IMR-90 (cell line): ENCODE measurements at regions not wholly inside any gene's neighbourhood (a gene's known extent, or its start where the extent isn't known, plus 50 kb on each side); places are given as distances from the start of the nearest gene placed in this dataset.

Experiments
- ATAC-seq: fragments of 200-7000 bp; cut with Tn5 transposase; 2 replicates; pipeline ENCODE4 v1.9.1; 2020; ENCODE audit warnings: low read depth, mild to moderate bottlenecking, moderate library complexity
- BruUV-seq: library from RNA; stranded (reverse); fragments of 400-500 nt; replicated peaks from 2 replicates; lab custom pipeline; 2021; lab: Mats Ljungman, UMichigan
- CTCF ChIA-PET: fragments of 300-600 bp; formaldehyde crosslinking; extraction: SDS; loops from one replicate; lab custom pipeline; 2021; ENCODE audit warnings: antibody characterized with exemption; lab: Yijun Ruan, JAX
- POLR2A ChIA-PET: fragments of 300-600 bp; sonication (Branson Sonifier 250); formaldehyde crosslinking; loops from one replicate; lab custom pipeline; 2022; ENCODE audit warnings: antibody characterized with exemption; ENCODE audit not compliant: unreplicated experiment; lab: Charles Lee
- DNase-seq: peaks from one replicate; pipeline ENCODE4 v3.0.0; 2013
- H2AFZ ChIP-seq: replicated peaks from 2 replicates; pipeline ENCODE3; 2013; ENCODE audit warnings: low read length, mild to moderate bottlenecking; ENCODE audit not compliant: poor library complexity
- H2AK5ac ChIP-seq: 2 replicates; pipeline ENCODE4 v1.6.1; 2013; ENCODE audit warnings: low read depth, low read length, inconsistent platforms
- H2AK9ac ChIP-seq: replicated peaks from 2 replicates; pipeline ENCODE3; 2013; ENCODE audit warnings: mild to moderate bottlenecking, low read depth, low read length, moderate library complexity; ENCODE audit not compliant: poor library complexity
- H2BK120ac ChIP-seq: 2 replicates; pipeline ENCODE4 v1.6.1; 2013; ENCODE audit warnings: low read depth, low read length, inconsistent platforms
- H2BK15ac ChIP-seq: 3 replicates; pipeline ENCODE4 v1.6.1; 2013; ENCODE audit warnings: low read depth, low read length, inconsistent platforms
- H2BK20ac ChIP-seq: 2 replicates; pipeline ENCODE4 v1.6.1; 2013; ENCODE audit warnings: low read depth, mild to moderate bottlenecking, inconsistent platforms, low read length, moderate library complexity
- H2BK5ac ChIP-seq: 2 replicates; pipeline ENCODE4 v1.6.1; 2013; ENCODE audit warnings: mild to moderate bottlenecking, low read depth, low read length, inconsistent platforms; ENCODE audit not compliant: poor library complexity, severe bottlenecking
- H3K14ac ChIP-seq: replicated peaks from 2 replicates; pipeline ENCODE4 v1.6.1; 2013; ENCODE audit warnings: low read depth, low read length, inconsistent platforms
- H3K18ac ChIP-seq: 2 replicates; pipeline ENCODE4 v1.6.1; 2013; ENCODE audit warnings: low read depth, low read length, control low read depth
- H3K23ac ChIP-seq: 2 replicates; pipeline ENCODE4 v1.6.1; 2013; ENCODE audit warnings: low read depth, low read length, inconsistent platforms
- H3K27ac ChIP-seq: 2 replicates; pipeline ENCODE4 v1.5.1; 2013; ENCODE audit warnings: mild to moderate bottlenecking, control low read depth, low read length; ENCODE audit not compliant: insufficient read depth
- H3K27me3 ChIP-seq: 2 replicates; pipeline ENCODE4 v1.6.1; 2013; ENCODE audit warnings: low read length; ENCODE audit not compliant: control insufficient read depth, insufficient read depth
- H3K36me3 ChIP-seq: 2 replicates; pipeline ENCODE4 v1.6.1; 2013; ENCODE audit warnings: low read length, mixed read lengths; ENCODE audit not compliant: control insufficient read depth, insufficient read depth
- H3K4ac ChIP-seq: 2 replicates; pipeline ENCODE4 v1.6.1; 2013; ENCODE audit warnings: low read depth, low read length, inconsistent platforms
- H3K4me1 ChIP-seq: 2 replicates; pipeline ENCODE4 v1.6.1; 2013; ENCODE audit warnings: low read length, mixed read lengths; ENCODE audit not compliant: control insufficient read depth, insufficient read depth
- H3K4me2 ChIP-seq: 2 replicates; pipeline ENCODE4 v1.6.1; 2013; ENCODE audit warnings: low read depth, mild to moderate bottlenecking, control low read depth, low read length, moderate library complexity
- H3K4me3 ChIP-seq: 2 replicates; pipeline ENCODE4 v1.5.1; 2013; ENCODE audit warnings: low read depth, mild to moderate bottlenecking, control low read depth, low read length, moderate library complexity; ENCODE audit not compliant: insufficient read depth
- H3K56ac ChIP-seq: 2 replicates; pipeline ENCODE4 v1.6.1; 2013; ENCODE audit warnings: low read length, inconsistent platforms; ENCODE audit not compliant: insufficient read depth; ENCODE audit errors: extremely low read depth
- H3K79me1 ChIP-seq, 2 experiments: 2 replicates each; pipeline ENCODE4 v1.6.1; 2013; ENCODE audit warnings: low read length in 2 of 2, inconsistent platforms in 1 of 2, low read depth in 1 of 2
- H3K9ac ChIP-seq: 2 replicates; pipeline ENCODE4 v1.6.1; 2013; ENCODE audit warnings: low read depth, low read length, control low read depth
- H3K9me1 ChIP-seq: 2 replicates; pipeline ENCODE4 v1.6.1; 2013; ENCODE audit warnings: low read length, inconsistent platforms; ENCODE audit not compliant: insufficient read depth
- H3K9me3 ChIP-seq: 2 replicates; pipeline ENCODE4 v1.6.1; 2013; ENCODE audit warnings: low read length; ENCODE audit not compliant: control insufficient read depth, insufficient read depth
- H4K20me1 ChIP-seq: 2 replicates; pipeline ENCODE4 v1.6.1; 2013; ENCODE audit warnings: low read length, inconsistent platforms; ENCODE audit not compliant: insufficient read depth
- H4K5ac ChIP-seq: 2 replicates; pipeline ENCODE4 v1.6.1; 2013; ENCODE audit warnings: mild to moderate bottlenecking, low read depth, low read length, control low read depth
- H4K8ac ChIP-seq, 2 experiments: 2 replicates each; pipeline ENCODE4 v1.6.1; 2013; ENCODE audit warnings: low read depth in 2 of 2, low read length in 2 of 2, control low read depth in 1 of 2, inconsistent platforms in 1 of 2
- H4K91ac ChIP-seq: 2 replicates; pipeline ENCODE4 v1.6.1; 2013; ENCODE audit warnings: low read depth, low read length, inconsistent platforms; ENCODE audit not compliant: insufficient read depth
- BHLHE40 ChIP-seq: fragments of 150-350 bp; IDR thresholded peaks from 2 replicates; pipeline ENCODE4 v1.6.1; 2016; ENCODE audit warnings: mild to moderate bottlenecking, low read depth, low read length
- CEBPB ChIP-seq: IDR thresholded peaks from 2 replicates; pipeline ENCODE4 v1.6.1; 2012; ENCODE audit warnings: low read depth, low read length, improper control_type of control experiment
- CHD1 ChIP-seq: IDR thresholded peaks from 2 replicates; pipeline ENCODE4 v1.6.1; 2012; ENCODE audit warnings: low read depth, low read length, improper control_type of control experiment
- CTCF ChIP-seq: conservative IDR thresholded peaks from 2 replicates; pipeline ENCODE4 v1.5.1; 2012; ENCODE audit warnings: mild to moderate bottlenecking, low read depth, low read length, improper control_type of control experiment
- ELK1 ChIP-seq: fragments of 150-350 bp; IDR thresholded peaks from 2 replicates; pipeline ENCODE4 v1.6.1; 2016; ENCODE audit warnings: low read depth, mild to moderate bottlenecking, low read length, moderate library complexity, borderline replicate concordance
- FOS ChIP-seq: fragments of 150-350 bp; IDR thresholded peaks from 2 replicates; pipeline ENCODE4 v1.6.1; 2016; ENCODE audit warnings: low read depth, low read length
- MAFK ChIP-seq: IDR thresholded peaks from 2 replicates; pipeline ENCODE4 v1.6.1; 2012; ENCODE audit warnings: low read depth, low read length, improper control_type of control experiment
- MAZ ChIP-seq: IDR thresholded peaks from 2 replicates; pipeline ENCODE4 v1.6.1; 2012; ENCODE audit warnings: low read depth, mild to moderate bottlenecking, low read length, improper control_type of control experiment, moderate library complexity, borderline replicate concordance
- MXI1 ChIP-seq: IDR thresholded peaks from 2 replicates; pipeline ENCODE4 v1.6.1; 2012; ENCODE audit warnings: low read depth, mild to moderate bottlenecking, low read length, moderate library complexity, borderline replicate concordance
- NFE2L2 ChIP-seq: fragments of 150-350 bp; IDR thresholded peaks from 2 replicates; pipeline ENCODE4 v1.6.1; 2016; ENCODE audit warnings: low read depth, mild to moderate bottlenecking, low read length
- POLR2A ChIP-seq: IDR thresholded peaks from 2 replicates; pipeline ENCODE4 v1.6.1; 2012; ENCODE audit warnings: mild to moderate bottlenecking, low read depth, low read length
- RAD21 ChIP-seq: IDR thresholded peaks from 2 replicates; pipeline ENCODE4 v1.6.1; 2012; ENCODE audit warnings: low read length, improper control_type of control experiment
- RCOR1 ChIP-seq: IDR thresholded peaks from 2 replicates; pipeline ENCODE4 v1.6.1; 2012; ENCODE audit warnings: mild to moderate bottlenecking, low read length, improper control_type of control experiment; ENCODE audit not compliant: insufficient replicate concordance
- RFX5 ChIP-seq: IDR thresholded peaks from 2 replicates; pipeline ENCODE4 v1.8.0; 2012; ENCODE audit warnings: low read depth, mild to moderate bottlenecking, low read length, moderate library complexity
- SMC3 ChIP-seq: fragments of 150-350 bp; IDR thresholded peaks from 2 replicates; pipeline ENCODE4 v1.6.1; 2016; ENCODE audit warnings: low read depth, mild to moderate bottlenecking, antibody characterized with exemption, low read length, moderate library complexity
- USF2 ChIP-seq: fragments of 150-350 bp; IDR thresholded peaks from 2 replicates; pipeline ENCODE4 v1.6.1; 2017; ENCODE audit warnings: mild to moderate bottlenecking, antibody characterized with exemption, low read length, low read depth
- WGBS, 2 experiments: methylation state at CpG; one replicate each; pipeline versions ENCODE4 v1.1.5 to v1.1.7; 2013; ENCODE audit warnings: missing lambda C conversion rate in 2 of 2; ENCODE audit not compliant: insufficient read length in 1 of 2; ENCODE audit errors: extremely low coverage in 2 of 2; 5-methylcytosine and 5-hydroxymethylcytosine counted together
- dilution Hi-C: fragments of 300-500 bp; cut with HindIII; formaldehyde crosslinking; loops from one replicate; pipeline ENCODE4 v1.14.3; 2018; ENCODE audit warnings: low sequenced_read_pairs; ENCODE audit not compliant: unreplicated experiment
- in situ Hi-C: fragments of 300-500 bp; cut with MboI; formaldehyde crosslinking; loops from 3 replicates; pipeline ENCODE4 v1.14.3; 2019; ENCODE audit warnings: low sequenced_read_pairs, inconsistent platforms, mixed read lengths
- intact Hi-C: fragments of 100-400 bp; cut with micrococcal nuclease; formaldehyde crosslinking; loops from 2 replicates; pipeline ENCODE4 v1.10.0; 2022

GRCh38 chr10:64576497-64576896 lies 1055.3 kb downstream of the REEP3 start:
- H3K79me1 ChIP-seq = no peaks in the 10 kb centered on the region
- no peak overlapping the region for H2BK120ac ChIP-seq
- H4K20me1 ChIP-seq = no peaks in the 10 kb centered on the region
- H3K9me3 ChIP-seq = peaks cover 13% of the 10 kb centered on the region
- no peak overlapping the region for H2AK9ac ChIP-seq
- no peak overlapping the region for H2AK5ac ChIP-seq
- H3K27ac ChIP-seq = no peak overlapping the region
- H2BK15ac ChIP-seq = no peak overlapping the region
- TF ChIP-seq RCOR1 = no peak
- TF ChIP-seq CHD1 = no peak
- no peak for TF ChIP-seq BHLHE40
- TF ChIP-seq FOS = no peak
- no peak for TF ChIP-seq RAD21
- TF ChIP-seq RFX5 = no peak
- no peak for TF ChIP-seq MAFK
- TF ChIP-seq MXI1 = no peak
- TF ChIP-seq SMC3 = no peak
- no peak for TF ChIP-seq NFE2L2
- no peak for TF ChIP-seq CEBPB
- no peak for TF ChIP-seq MAZ
- no peak for TF ChIP-seq POLR2A
- no peak for TF ChIP-seq CTCF
- TF ChIP-seq USF2 = no peak
- TF ChIP-seq ELK1 = no peak
- no peak overlapping the region for H4K5ac ChIP-seq
- no peak overlapping the region for H2AFZ ChIP-seq
- H3K36me3 ChIP-seq = no peaks in the 10 kb centered on the region
- no peaks in the 10 kb centered on the region for H3K4me1 ChIP-seq
- H3K9ac ChIP-seq = no peak overlapping the region
- intact Hi-C loops = no loop called here
- no peak for DNase-seq
- no peaks in the 10 kb centered on the region for H3K27me3 ChIP-seq
- H3K9me1 ChIP-seq = no peaks in the 10 kb centered on the region
- no peak overlapping the region for H3K18ac ChIP-seq
- POLR2A ChIA-PET = no interaction called here
- no peak overlapping the region for H2BK5ac ChIP-seq
- no peak overlapping the region for H3K56ac ChIP-seq
- no TSS peak for BruUV-seq
- no peak overlapping the region for H3K23ac ChIP-seq
- H4K8ac ChIP-seq = no peak overlapping the region
- CTCF ChIA-PET = no interaction called here
- in situ Hi-C loops = no loop called here
- H2BK20ac ChIP-seq = no peak overlapping the region
- no peak overlapping the region for H3K4me3 ChIP-seq
- no peak overlapping the region for H3K4me2 ChIP-seq
- no peak overlapping the region for H4K91ac ChIP-seq
- no peak for ATAC-seq
- dilution Hi-C loops = no loop called here
- H3K4ac ChIP-seq = no peak overlapping the region
- WGBS, 2 experiments = 54% methylated on average over 4 of the region's 10 CpGs; no CpG with 5 or more reads in 1 of the 2 experiments
- H3K14ac ChIP-seq = no peak overlapping the region
